Kidney (tissue), 13 donors: ENCODE measurements at regions not wholly inside any gene's neighbourhood (a gene's known extent, or its start where the extent isn't known, plus 50 kb on each side); places are given as distances from the start of the nearest gene placed in this dataset.

Experiments used
- DNase-seq, 5 donors: peaks; one replicate each; pipeline ENCODE4 v3.0.0-alpha.2; 2013 to 2020
- FAIRE-seq: peaks from 2 replicates; lab custom pipeline; 2012; peaks lifted over from hg19 to GRCh38; lab: Jason Lieb, UNC
- H3K27ac ChIP-seq, 2 donors: one replicate each; pipeline ENCODE4 v1.7.0; 2013; ENCODE audit warnings: low read depth in 2 of 2, low read length in 2 of 2, inconsistent platforms in 1 of 2
- H3K27me3 ChIP-seq: one replicate; pipeline ENCODE4 v1.7.1; 2013; ENCODE audit warnings: low read length, inconsistent platforms; ENCODE audit not compliant: control insufficient read depth, insufficient read depth
- H3K36me3 ChIP-seq, 3 donors: one replicate each; pipeline versions ENCODE4 v1.7.0 to v1.7.1; 2013; ENCODE audit warnings: low read length in 3 of 3, control low read depth in 1 of 3, inconsistent platforms in 1 of 3; ENCODE audit not compliant: insufficient read depth in 3 of 3, control insufficient read depth in 2 of 3
- H3K4me1 ChIP-seq, 3 donors: one replicate each; pipeline versions ENCODE4 v1.7.0 to v1.7.1; 2013; ENCODE audit warnings: low read length in 3 of 3, inconsistent platforms in 1 of 3, low read depth in 1 of 3; ENCODE audit not compliant: control insufficient read depth in 2 of 3, insufficient read depth in 2 of 3
- H3K4me3 ChIP-seq, 3 donors: one replicate each; pipeline versions ENCODE4 v1.7.0 to v1.8.1; 2013; ENCODE audit warnings: low read length in 3 of 3, control low read depth in 1 of 3, inconsistent platforms in 1 of 3
- H3K9ac ChIP-seq, 3 donors: one replicate each; pipeline versions ENCODE4 v1.7.0 to v1.7.1; 2013; ENCODE audit warnings: low read length in 3 of 3, control low read depth in 1 of 3, inconsistent platforms in 1 of 3
- H3K9me3 ChIP-seq, 3 donors: one replicate each; pipeline versions ENCODE4 v1.7.0 to v1.7.1; 2013; ENCODE audit warnings: low read length in 3 of 3, control low read depth in 1 of 3, inconsistent platforms in 1 of 3; ENCODE audit not compliant: control insufficient read depth in 2 of 3, insufficient read depth in 1 of 3
- CTCF ChIP-seq: IDR thresholded peaks from 3 replicates; pipeline ENCODE4 v1.5.1; 2012; ENCODE audit warnings: mild to moderate bottlenecking, moderate library complexity, borderline replicate concordance; ENCODE audit not compliant: insufficient read depth; ENCODE audit errors: extremely low read depth
- intact Hi-C: fragments of 100-400 bp; cut with DNase I; formaldehyde crosslinking; loops from one replicate; pipeline ENCODE4 v1.11.1; 2022
- donor health status: control.
- donor health status: control.
- donor health status: control.
- donor health status: control.
- donor health status: control.
- donor health status: DM: yes; HTN: yes; CAD: no.
- donor health status: Normal renal cell carcinoma (clear cell type).

- H3K36me3 ChIP-seq = no peaks in the 10 kb centered on the region
- no peak overlapping the region for H3K9ac ChIP-seq
- no peak overlapping the region for H3K4me3 ChIP-seq
- no peaks in the 10 kb centered on the region for H3K9me3 ChIP-seq
- no peak for TF ChIP-seq CTCF
- DNase-seq (no peak), FAIRE-seq (no peak)
- intact Hi-C loops = no loop called here
- H3K27ac ChIP-seq = no peak overlapping the region
- H3K27me3 ChIP-seq = no peaks in the 10 kb centered on the region
- no peaks in the 10 kb centered on the region for H3K4me1 ChIP-seq
These were observed 65.8 kb downstream of the RHOU start for GRCh38 chr1:228801068-228801467.

DNA sequence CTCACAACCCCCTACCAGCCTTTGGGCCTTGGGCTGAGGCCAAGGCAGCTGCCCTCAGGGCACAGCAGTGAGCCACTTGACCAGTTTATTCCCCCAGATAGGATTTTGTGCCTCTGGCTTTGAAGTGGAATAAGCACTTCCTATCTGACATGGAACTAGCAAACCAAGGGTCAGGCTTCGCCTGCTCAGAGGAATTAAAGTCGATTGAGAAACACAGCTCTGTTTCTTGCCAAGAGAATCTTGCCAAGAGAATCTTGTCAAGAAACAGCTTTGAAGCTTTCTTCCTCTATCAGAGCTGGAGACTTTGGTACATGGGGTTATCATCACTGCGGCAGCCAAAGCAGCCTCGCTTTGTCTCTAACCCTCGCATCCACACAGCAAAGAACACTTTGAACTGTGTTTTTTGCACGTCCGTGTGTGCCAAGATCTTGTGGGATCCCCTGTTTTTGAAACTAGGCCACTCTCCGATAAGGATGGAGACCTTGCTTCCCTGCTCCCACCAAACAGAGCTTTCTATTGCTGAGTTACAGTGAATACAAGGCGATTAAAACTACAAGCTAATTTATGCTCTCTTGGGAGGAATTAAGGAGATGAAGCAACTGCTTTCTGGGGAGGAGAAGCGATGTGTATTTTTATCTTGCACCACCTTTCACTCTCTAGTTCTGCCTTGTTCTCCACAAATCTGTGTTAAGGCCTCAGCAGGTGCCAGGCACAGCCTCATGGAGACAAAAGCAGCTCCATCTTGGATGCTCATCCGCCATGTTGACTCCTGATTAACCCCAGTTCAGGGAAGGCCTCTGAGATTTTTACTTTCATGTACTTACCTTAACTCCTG, 67.3 kb downstream of the RHOU start:
- DNase-seq (peak in 2 of 5 donors; percentile 80 to 86), FAIRE-seq (no peak)
- no peak overlapping the region for H3K4me3 ChIP-seq
- no peak overlapping the region for H3K9ac ChIP-seq
- H3K4me1 ChIP-seq = no peaks in the 10 kb centered on the region
- no peaks in the 10 kb centered on the region for H3K27me3 ChIP-seq
- no peaks in the 10 kb centered on the region for H3K36me3 ChIP-seq
- no peaks in the 10 kb centered on the region for H3K9me3 ChIP-seq
- H3K27ac ChIP-seq = no peak overlapping the region
- intact Hi-C loops = no loop called here
- TF ChIP-seq CTCF = no peak

DNA sequence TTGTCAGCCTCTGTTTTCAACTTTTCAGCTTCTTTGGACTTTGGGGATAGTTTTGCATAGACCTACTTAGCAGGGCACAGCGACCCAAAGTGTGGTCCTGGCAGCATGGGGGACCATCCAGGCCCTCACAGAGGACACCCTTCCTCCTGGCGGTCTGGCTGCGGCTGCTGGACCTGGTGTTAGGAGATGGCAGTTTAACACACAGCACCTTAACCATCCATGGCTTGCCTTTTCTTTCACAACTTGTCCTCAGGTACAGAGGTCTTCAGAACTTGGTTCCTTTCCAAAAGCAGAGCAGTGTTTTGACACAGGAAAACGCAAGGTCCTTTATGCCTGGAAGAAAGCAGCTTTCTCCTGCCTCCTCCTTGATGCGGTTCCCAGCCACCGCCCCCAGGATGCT, 68.1 kb downstream of the RHOU start:
- FAIRE-seq (no peak), DNase-seq (no peak)
- Histone ChIP-seq H3K4me1 (no peaks in the 10 kb centered on the region), H3K27me3 (no peaks in the 10 kb centered on the region), H3K4me3 (no peak overlapping the region), H3K36me3 (no peaks in the 10 kb centered on the region), H3K9me3 (no peaks in the 10 kb centered on the region), H3K9ac (no peak overlapping the region), H3K27ac (no peak overlapping the region)
- TF ChIP-seq CTCF = no peak
- intact Hi-C loops = no loop called here
